GM12878 (cell line): ENCODE measurements at regions not wholly inside any gene's neighbourhood (a gene's known extent, or its start where the extent isn't known, plus 50 kb on each side); places are given as distances from the start of the nearest gene placed in this dataset.

ENCODE experiments used
- ATAC-seq: fragments of 200-7000 bp; cut with Tn5 transposase; 3 replicates; pipeline ENCODE4 v1.9.1; 2020; ENCODE audit warnings: mild to moderate bottlenecking, moderate library complexity
- BruUV-seq: library from RNA; stranded (reverse); fragments of 400-500 nt; replicated peaks from 2 replicates; lab custom pipeline; 2021; lab: Mats Ljungman, UMichigan
- CTCF ChIA-PET: fragments of 300-600 bp; sonication (Branson Sonifier 250); formaldehyde crosslinking; extraction: SDS; loops from one replicate; lab custom pipeline; 2021; ENCODE audit warnings: inconsistent platforms; lab: Yijun Ruan, JAX
- POLR2A ChIA-PET: fragments of 350-600 bp; formaldehyde crosslinking; extraction: SDS; loops from one replicate; lab custom pipeline; 2021; ENCODE audit warnings: inconsistent platforms; lab: Charles Lee
- RAD21 ChIA-PET: fragments of 300-600 bp; sonication (Branson Sonifier 250); formaldehyde crosslinking; loops from one replicate; lab custom pipeline; 2023; ENCODE audit warnings: antibody characterized with exemption; ENCODE audit not compliant: unreplicated experiment; lab: Charles Lee
- SMC1A ChIA-PET: fragments of 300-600 bp; sonication (Branson Sonifier 250); formaldehyde crosslinking; loops from one replicate; lab custom pipeline; 2023; ENCODE audit not compliant: unreplicated experiment, uncharacterized antibody; lab: Charles Lee
- DNase-seq: peaks from one replicate; pipeline ENCODE4 v3.0.0-alpha.2; 2011; ENCODE audit warnings: low read depth, low spot score
- FAIRE-seq: peaks from 3 replicates; lab custom pipeline; 2011; peaks lifted over from hg19 to GRCh38; lab: Jason Lieb, UNC
- H2AFZ ChIP-seq: 2 replicates; pipeline ENCODE4 v1.6.0; 2011; ENCODE audit warnings: low read depth, low read length, control low read depth; ENCODE audit not compliant: control insufficient read depth
- H3K27ac ChIP-seq: 2 replicates; pipeline ENCODE4 v1.5.1; 2011; ENCODE audit warnings: control low read depth; ENCODE audit not compliant: control insufficient read depth, insufficient read depth
- H3K27me3 ChIP-seq, 2 experiments: replicated peaks in 1 of 2; 2 replicates each; pipeline versions ENCODE4 v1.6.0 to v1.6.1; 2011; ENCODE audit warnings: low read length in 1 of 2; ENCODE audit not compliant: control insufficient read depth in 2 of 2, insufficient read depth in 2 of 2
- H3K36me3 ChIP-seq, 2 experiments: 2 replicates each; pipeline ENCODE4 v1.5.1; 2011; ENCODE audit warnings: low read length in 1 of 2; ENCODE audit not compliant: control insufficient read depth in 2 of 2, insufficient read depth in 2 of 2
- H3K4me1 ChIP-seq: 2 replicates; pipeline ENCODE4 v1.6.1; 2011; ENCODE audit warnings: mild to moderate bottlenecking, low read length, moderate library complexity, mixed read lengths; ENCODE audit not compliant: control insufficient read depth, insufficient read depth
- H3K4me2 ChIP-seq: 2 replicates; pipeline ENCODE4 v1.6.0; 2011; ENCODE audit warnings: control low read depth; ENCODE audit not compliant: control insufficient read depth, insufficient read depth
- H3K4me3 ChIP-seq: fragments of 200-600 bp; sonication (generic); 2 replicates; pipeline ENCODE4 v1.5.1; 2016
- H3K79me2 ChIP-seq: 2 replicates; pipeline ENCODE4 v1.6.0; 2011; ENCODE audit warnings: low read length; ENCODE audit not compliant: control insufficient read depth, insufficient read depth
- H3K9ac ChIP-seq: 2 replicates; pipeline ENCODE4 v1.8.0; 2011; ENCODE audit warnings: low read length, control low read depth, mixed read lengths; ENCODE audit not compliant: control insufficient read depth, insufficient read depth
- H3K9me3 ChIP-seq: replicated peaks from 3 replicates; pipeline ENCODE4 v1.5.1; 2011; ENCODE audit warnings: mild to moderate bottlenecking, low read length; ENCODE audit not compliant: control insufficient read depth, insufficient read depth
- H4K20me1 ChIP-seq: 2 replicates; pipeline ENCODE4 v1.6.0; 2011; ENCODE audit not compliant: control insufficient read depth, insufficient read depth
- E4F1 ChIP-seq: fragments of 450-650 bp; IDR thresholded peaks from 2 replicates; pipeline ENCODE4 v1.6.1; 2018; ENCODE audit warnings: borderline replicate concordance, mild to moderate bottlenecking; ENCODE audit not compliant: partially characterized antibody
- EP300 ChIP-seq, 2 experiments: fragments of 150-350 bp in 1 of 2; IDR thresholded peaks; 2 replicates each; pipeline ENCODE4 v1.6.1; 2011 to 2012; ENCODE audit warnings: low read depth in 2 of 2, low read length in 2 of 2, borderline replicate concordance in 1 of 2, improper control_type of control experiment in 1 of 2, inconsistent platforms in 1 of 2; ENCODE audit not compliant: control insufficient read depth in 1 of 2
- SPI1 ChIP-seq: IDR thresholded peaks from 2 replicates; pipeline ENCODE4 v1.6.1; 2011; ENCODE audit warnings: low read depth, mild to moderate bottlenecking, low read length, moderate library complexity, borderline replicate concordance; ENCODE audit not compliant: insufficient read depth
- YBX1 ChIP-seq: fragments of 450-650 bp; IDR thresholded peaks from 2 replicates; pipeline ENCODE4 v1.6.1; 2016; ENCODE audit warnings: antibody characterized with exemption
- WGBS: methylation state at CpG from one replicate; pipeline ENCODE4 v1.1.6; 2016; ENCODE audit warnings: low lambda C conversion rate; ENCODE audit not compliant: insufficient replicate concordance, insufficient coverage; ENCODE audit errors: missing lambda C conversion rate; 5-methylcytosine and 5-hydroxymethylcytosine counted together
- in situ Hi-C: fragments of 300-500 bp; cut with MboI; formaldehyde crosslinking; loops from 9 replicates; pipeline ENCODE4 v1.14.3; 2018; ENCODE audit warnings: mixed read lengths
- intact Hi-C: fragments of 100-400 bp; cut with micrococcal nuclease; formaldehyde crosslinking; loops from one replicate; pipeline ENCODE4 v1.14.2; 2022; ENCODE audit not compliant: unreplicated experiment

- TF ChIP-seq E4F1: no peak
Observed at GRCh38 chr5:89041249-89041779, 158.3 kb upstream of the MEF2C start (continued).

DNA sequence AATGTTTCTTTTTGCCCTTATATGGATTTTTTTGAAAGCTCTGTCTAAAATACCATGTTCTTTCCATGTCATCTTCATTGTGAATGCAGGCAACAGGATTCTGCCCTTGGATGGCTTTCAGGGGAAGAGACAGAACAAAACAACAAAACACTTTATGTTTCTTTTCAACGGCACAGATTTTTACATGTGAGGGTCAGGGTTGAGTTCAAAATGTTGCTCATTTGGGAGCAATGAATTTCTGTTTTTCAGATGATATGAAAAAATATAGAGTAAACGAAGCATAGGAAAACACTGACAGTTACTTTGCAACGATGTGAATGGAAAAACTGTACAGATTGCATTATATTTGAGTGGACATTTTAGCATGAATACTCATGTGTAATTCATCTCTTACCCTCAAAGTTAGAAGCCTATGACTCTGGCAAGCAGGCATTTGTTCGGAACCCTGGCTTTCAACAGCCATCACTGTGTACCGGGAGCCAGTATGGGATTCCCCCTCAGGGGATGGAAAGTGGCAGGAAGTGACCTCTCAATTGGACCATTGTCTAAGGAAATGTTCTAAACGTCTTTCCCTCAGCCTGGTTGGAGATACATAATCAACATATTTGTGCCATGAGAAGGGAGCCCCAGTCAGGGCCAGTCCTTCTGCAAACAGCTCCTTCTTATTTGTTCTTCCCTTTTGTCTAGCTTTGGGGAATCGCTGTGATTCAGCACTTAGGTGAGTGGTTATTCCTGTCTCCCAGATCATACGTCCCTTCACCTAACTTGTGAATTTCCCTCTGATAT is 153.9 kb upstream of the MEF2C start:
- no peaks in the 10 kb centered on the region for H3K79me2 ChIP-seq
- no peak for ATAC-seq
- H3K4me1 ChIP-seq: no peaks in the 10 kb centered on the region
- ChIA-PET SMC1A (interaction anchor here (1.1 to 2.7 kb wide), 3 partner anchors 20 to 28 kb away, joined by 3 to 7 read pairs (median 3); no protein-coding TSS in a partner anchor), POLR2A (no interaction called here)
- no peak for FAIRE-seq
- no peaks in the 10 kb centered on the region for H3K27me3 ChIP-seq
- H3K9ac ChIP-seq: no peak overlapping the region
- BruUV-seq: no TSS peak
- in situ Hi-C loops: no loop called here
- intact Hi-C loops: no loop called here
- WGBS: 79% methylated on average over 8 of the region's 8 CpGs
- TF ChIP-seq YBX1 (no peak), SPI1 (no peak), EP300 (IDR thresholded peaks at IDR 0.05; ENCODE audit: borderline replicate concordance in 1 of 2, control insufficient read depth in 1 of 2, low read depth in 2 of 2, low read length in 2 of 2) (no peak)
- TF ChIP-seq, all 136 proteins: peak for 0
- Histone ChIP-seq H3K27ac (no peak overlapping the region), H2AFZ (no peak overlapping the region), H3K9me3 (no peaks in the 10 kb centered on the region), H4K20me1 (no peaks in the 10 kb centered on the region), H3K4me2 (no peak overlapping the region), H3K36me3 (no peaks in the 10 kb centered on the region), H3K4me3 (no peak overlapping the region)
- CTCF ChIA-PET: no interaction called here
- RAD21 ChIA-PET: no interaction called here
- no peak for DNase-seq
